Neural crest cell (in vitro differentiated cells): ENCODE measurements at regions not wholly inside any gene's neighbourhood (a gene's known extent, or its start where the extent isn't known, plus 50 kb on each side); places are given as distances from the start of the nearest gene placed in this dataset.

Source experiments
- DNase-seq: peaks from one replicate; pipeline ENCODE4 v3.0.0; 2021; ENCODE audit warnings: low read depth, mixed read lengths, low spot score
- H3K27ac Mint-ChIP-seq: one replicate; pipeline ENCODE4 v1.8.0; 2021; ENCODE audit warnings: mild to moderate bottlenecking, mixed read lengths; ENCODE audit not compliant: unreplicated experiment
- H3K27me3 Mint-ChIP-seq: 2 replicates; pipeline ENCODE4 v1.8.0; 2021; ENCODE audit warnings: low read depth, mild to moderate bottlenecking, mixed read lengths
- H3K36me3 Mint-ChIP-seq: 2 replicates; pipeline ENCODE4 v1.8.0; 2021; ENCODE audit warnings: low read depth, mild to moderate bottlenecking, mixed read lengths
- H3K4me1 Mint-ChIP-seq: 2 replicates; pipeline ENCODE4 v1.8.0; 2021; ENCODE audit warnings: mixed read lengths
- H3K4me3 Mint-ChIP-seq: one replicate; pipeline ENCODE4 v1.8.0; 2021; ENCODE audit warnings: mild to moderate bottlenecking, mixed read lengths
- H3K9me3 Mint-ChIP-seq: 2 replicates; pipeline ENCODE4 v1.8.0; 2021; ENCODE audit warnings: mixed read lengths
- CTCF ChIP-seq: fragments of 200-600 bp; sonication (generic); conservative IDR thresholded peaks from 2 replicates; pipeline ENCODE4 v1.5.0; 2021; ENCODE audit warnings: antibody characterized with exemption, mild to moderate bottlenecking

- Mint-ChIP-seq H3K36me3 (no peaks in the 10 kb centered on the region), H3K4me1 (no peaks in the 10 kb centered on the region), H3K27ac (no peak overlapping the region), H3K4me3 (no peak overlapping the region), H3K27me3 (no peaks in the 10 kb centered on the region), H3K9me3 (no peaks in the 10 kb centered on the region)
- DNase-seq, result no peak
- no peak for TF ChIP-seq CTCF
Observed at GRCh38 chr3:137249311-137249940, 291.6 kb downstream of the IL20RB start.

GRCh38 chr3:137259089-137259488 lies 301.3 kb downstream of the IL20RB start:
- peaks cover 2% of the 10 kb centered on the region for H3K4me1 Mint-ChIP-seq
- H3K27me3 Mint-ChIP-seq, result no peaks in the 10 kb centered on the region
- no peak overlapping the region for H3K4me3 Mint-ChIP-seq
- H3K36me3 Mint-ChIP-seq, result no peaks in the 10 kb centered on the region
- no peak for TF ChIP-seq CTCF
- H3K9me3 Mint-ChIP-seq, result no peaks in the 10 kb centered on the region
- no peak overlapping the region for H3K27ac Mint-ChIP-seq
- no peak for DNase-seq

- Mint-ChIP-seq H3K9me3 (no peaks in the 10 kb centered on the region), H3K27ac (no peak overlapping the region), H3K4me3 (no peak overlapping the region), H3K4me1 (peaks cover 7% of the 10 kb centered on the region), H3K36me3 (no peaks in the 10 kb centered on the region), H3K27me3 (peaks cover 4% of the 10 kb centered on the region)
- TF ChIP-seq CTCF, result no peak
- no peak for DNase-seq
Observed at GRCh38 chr3:137259701-137260100, 301.9 kb downstream of the IL20RB start.

GRCh38 chr3:137264071-137264820 lies 306.5 kb downstream of the IL20RB start:
- peaks cover 22% of the 10 kb centered on the region for H3K4me1 Mint-ChIP-seq
- no peaks in the 10 kb centered on the region for H3K9me3 Mint-ChIP-seq
- H3K27ac Mint-ChIP-seq, result peak overlapping the region; percentile 94
- no peaks in the 10 kb centered on the region for H3K36me3 Mint-ChIP-seq
- no peak for TF ChIP-seq CTCF
- H3K4me3 Mint-ChIP-seq, result peak overlapping the region; percentile 29
- DNase-seq, result no peak
- peaks cover 4% of the 10 kb centered on the region for H3K27me3 Mint-ChIP-seq

GRCh38 chr3:137264843-137265330 lies 307.1 kb downstream of the IL20RB start:
- H3K27me3 Mint-ChIP-seq, result peaks cover 4% of the 10 kb centered on the region
- TF ChIP-seq CTCF, result no peak
- no peaks in the 10 kb centered on the region for H3K9me3 Mint-ChIP-seq
- peaks cover 24% of the 10 kb centered on the region for H3K4me1 Mint-ChIP-seq
- no peak for DNase-seq
- no peak overlapping the region for H3K4me3 Mint-ChIP-seq
- no peaks in the 10 kb centered on the region for H3K36me3 Mint-ChIP-seq
- H3K27ac Mint-ChIP-seq, result no peak overlapping the region
